WTC11 (cell line): ENCODE measurements at regions not wholly inside any gene's neighbourhood (a gene's known extent, or its start where the extent isn't known, plus 50 kb on each side); places are given as distances from the start of the nearest gene placed in this dataset.
"Not testable (repeated sequence)": the region's sequence is repeated elsewhere in the genome, so short reads cannot be mapped to it uniquely, and the experiment has no call there.

Experiments used
- ATAC-seq: fragments of 200-7000 bp; cut with Tn5 transposase; 2 replicates; pipeline ENCODE4 v1.10.0; 2021; ENCODE audit warnings: mild to moderate bottlenecking, moderate library complexity
- CTCF ChIA-PET: fragments of 300-600 bp; sonication (Branson Sonifier 250); formaldehyde crosslinking; loops from one replicate; lab custom pipeline; 2021; ENCODE audit warnings: antibody characterized with exemption; lab: Charles Lee
- POLR2A ChIA-PET: fragments of 350-600 bp; sonication (Branson Sonifier 250); formaldehyde crosslinking; loops from one replicate; lab custom pipeline; 2021; ENCODE audit warnings: antibody characterized with exemption; lab: Charles Lee
- DNase-seq: peaks from one replicate; pipeline ENCODE4 v3.0.0; 2021; ENCODE audit warnings: low spot score
- H3K27ac Mint-ChIP-seq: 2 replicates; pipeline ENCODE4 v1.8.0; 2021; ENCODE audit warnings: mixed read lengths
- H3K27me3 Mint-ChIP-seq: 2 replicates; pipeline ENCODE4 v1.8.0; 2021; ENCODE audit warnings: low read depth, mild to moderate bottlenecking, moderate library complexity, mixed read lengths
- H3K36me3 Mint-ChIP-seq: 2 replicates; pipeline ENCODE4 v1.8.0; 2021; ENCODE audit warnings: mixed read lengths
- H3K4me1 Mint-ChIP-seq: 2 replicates; pipeline ENCODE4 v1.8.0; 2022; ENCODE audit warnings: mixed read lengths
- H3K4me3 Mint-ChIP-seq: 2 replicates; pipeline ENCODE4 v1.8.0; 2021; ENCODE audit warnings: mild to moderate bottlenecking, moderate library complexity, mixed read lengths
- H3K9me3 Mint-ChIP-seq: 2 replicates; pipeline ENCODE4 v1.8.0; 2021; ENCODE audit warnings: mixed read lengths
- ATF1 ChIP-seq: sonication (generic); formaldehyde crosslinking; IDR thresholded peaks from 2 replicates; pipeline ENCODE4 v1.8.1; 2023; ENCODE audit warnings: mild to moderate bottlenecking, moderate library complexity, missing genetic modification reagents
- ATF3 ChIP-seq: sonication (generic); formaldehyde crosslinking; conservative IDR thresholded peaks from 2 replicates; pipeline ENCODE4 v1.8.1; 2022; ENCODE audit warnings: mild to moderate bottlenecking, missing genetic modification reagents
- CBFB ChIP-seq: sonication (generic); formaldehyde crosslinking; IDR thresholded peaks from 2 replicates; pipeline ENCODE4 v1.8.1; 2022; ENCODE audit warnings: mild to moderate bottlenecking, low read depth, missing genetic modification reagents
- CREB1 ChIP-seq: sonication (generic); formaldehyde crosslinking; IDR thresholded peaks from 2 replicates; pipeline ENCODE4 v1.8.0; 2023; ENCODE audit warnings: mild to moderate bottlenecking, missing genetic modification reagents
- CREM ChIP-seq: sonication (generic); formaldehyde crosslinking; IDR thresholded peaks from 2 replicates; pipeline ENCODE4 v1.8.1; 2022; ENCODE audit warnings: mild to moderate bottlenecking, missing genetic modification reagents, moderate library complexity
- E2F4 ChIP-seq: sonication (generic); formaldehyde crosslinking; IDR thresholded peaks from 2 replicates; pipeline ENCODE4 v1.8.1; 2022; ENCODE audit warnings: low read depth, mild to moderate bottlenecking, moderate library complexity, missing genetic modification reagents, borderline replicate concordance
- E2F5 ChIP-seq: sonication (generic); formaldehyde crosslinking; IDR thresholded peaks from 2 replicates; pipeline ENCODE4 v1.8.1; 2022; ENCODE audit warnings: mild to moderate bottlenecking, moderate library complexity, missing genetic modification reagents
- ELF4 ChIP-seq: sonication (generic); formaldehyde crosslinking; IDR thresholded peaks from 2 replicates; pipeline ENCODE4 v1.8.1; 2022; ENCODE audit warnings: low read depth, mild to moderate bottlenecking, moderate library complexity, missing genetic modification reagents
- ERG ChIP-seq: fragments of 250-450 bp; sonication (Bioruptor Pico); IDR thresholded peaks from 2 replicates; pipeline ENCODE4 v1.8.0; 2021; ENCODE audit warnings: mild to moderate bottlenecking
- FOXP4 ChIP-seq: sonication (generic); formaldehyde crosslinking; IDR thresholded peaks from 2 replicates; pipeline ENCODE4 v1.8.0; 2022; ENCODE audit warnings: mild to moderate bottlenecking, missing genetic modification reagents
- GABPB1 ChIP-seq: sonication (generic); formaldehyde crosslinking; IDR thresholded peaks from 2 replicates; pipeline ENCODE4 v1.8.1; 2023; ENCODE audit warnings: mild to moderate bottlenecking, missing genetic modification reagents
- IRF2 ChIP-seq: sonication (generic); formaldehyde crosslinking; IDR thresholded peaks from 2 replicates; pipeline ENCODE4 v1.8.0; 2022; ENCODE audit warnings: low read depth, missing genetic modification reagents, borderline replicate concordance
- JUN ChIP-seq: sonication (generic); formaldehyde crosslinking; IDR thresholded peaks from 2 replicates; pipeline ENCODE4 v1.8.0; 2023; ENCODE audit warnings: mild to moderate bottlenecking, missing genetic modification reagents
- MAX ChIP-seq: sonication (generic); formaldehyde crosslinking; IDR thresholded peaks from 2 replicates; pipeline ENCODE4 v1.8.0; 2022; ENCODE audit warnings: mild to moderate bottlenecking, missing genetic modification reagents
- PRRX2 ChIP-seq: fragments of 250-450 bp; sonication (Bioruptor Pico); IDR thresholded peaks from 2 replicates; pipeline ENCODE4 v1.8.0; 2021; ENCODE audit warnings: mild to moderate bottlenecking
- RELA ChIP-seq: sonication (generic); formaldehyde crosslinking; IDR thresholded peaks from 2 replicates; pipeline ENCODE4 v1.8.1; 2022; ENCODE audit warnings: missing genetic modification reagents, mild to moderate bottlenecking, borderline replicate concordance
- RORB ChIP-seq: fragments of 250-450 bp; sonication (Bioruptor Pico); IDR thresholded peaks from 2 replicates; pipeline ENCODE4 v1.9.0; 2021; ENCODE audit warnings: mild to moderate bottlenecking
- SOX15 ChIP-seq: fragments of 250-450 bp; sonication (Bioruptor Pico); IDR thresholded peaks from 2 replicates; pipeline ENCODE4 v1.9.0; 2021; ENCODE audit warnings: mild to moderate bottlenecking
- TP53 ChIP-seq: sonication (generic); formaldehyde crosslinking; IDR thresholded peaks from 2 replicates; pipeline ENCODE4 v1.8.1; 2023; ENCODE audit warnings: mild to moderate bottlenecking, missing genetic modification reagents
- ZMAT4 ChIP-seq: fragments of 250-450 bp; sonication (Bioruptor Pico); IDR thresholded peaks from 2 replicates; pipeline ENCODE4 v1.9.0; 2021; ENCODE audit warnings: mild to moderate bottlenecking
- ZNF121 ChIP-seq: sonication (generic); formaldehyde crosslinking; IDR thresholded peaks from 2 replicates; pipeline ENCODE4 v1.8.0; 2023; ENCODE audit warnings: missing genetic modification reagents
- ZSCAN18 ChIP-seq: fragments of 250-450 bp; sonication (Bioruptor Pico); IDR thresholded peaks from 2 replicates; pipeline ENCODE4 v2.1.2; 2022; ENCODE audit warnings: mild to moderate bottlenecking, moderate library complexity

GRCh38 chr7:156519070-156519469 is 121.5 kb upstream of the RNF32 start:
- CTCF ChIA-PET, result no interaction called here
- no peak for TF ChIP-seq ELF4 (CRISPR knock-in tag)
- H3K4me3 Mint-ChIP-seq, result no peak overlapping the region
- H3K36me3 Mint-ChIP-seq, result no peaks in the 10 kb centered on the region
- peaks cover 15% of the 10 kb centered on the region; the same call in 1 of the 2 replicates for H3K9me3 Mint-ChIP-seq
- POLR2A ChIA-PET, result no interaction called here
- H3K27ac Mint-ChIP-seq, result no peak overlapping the region
- no peak for DNase-seq
- no peaks in the 10 kb centered on the region; the same call in 1 of the 2 replicates for H3K27me3 Mint-ChIP-seq
- H3K4me1 Mint-ChIP-seq, result peaks cover 3% of the 10 kb centered on the region; the same call in 1 of the 2 replicates
- ATAC-seq, result no peak

- DNase-seq, result no peak
- peaks cover 15% of the 10 kb centered on the region; the same call in 1 of the 2 replicates for H3K9me3 Mint-ChIP-seq
- H3K27ac Mint-ChIP-seq, result no peak overlapping the region
- POLR2A ChIA-PET, result no interaction called here
- H3K4me3 Mint-ChIP-seq, result no peak overlapping the region
- TF ChIP-seq FOXP4 (CRISPR knock-in tag), result no peak
- TF ChIP-seq PRRX2 (CRISPR knock-in tag), result no peak
- TF ChIP-seq GABPB1, result no peak
- no peak for TF ChIP-seq ZSCAN18
- no peak for TF ChIP-seq SOX15 (CRISPR knock-in tag)
- no peak for TF ChIP-seq MAX (CRISPR knock-in tag)
- no peak for TF ChIP-seq IRF2 (CRISPR knock-in tag)
- TF ChIP-seq RORB (CRISPR knock-in tag), result no peak
- TF ChIP-seq, all 79 proteins: peak for 0
- H3K36me3 Mint-ChIP-seq, result no peaks in the 10 kb centered on the region
- no peaks in the 10 kb centered on the region; the same call in 1 of the 2 replicates for H3K27me3 Mint-ChIP-seq
- H3K4me1 Mint-ChIP-seq, result peaks cover 3% of the 10 kb centered on the region; the same call in 1 of the 2 replicates
- CTCF ChIA-PET, result no interaction called here
- ATAC-seq, result no peak
Observed at GRCh38 chr7:156518466-156518865, 122.1 kb upstream of the RNF32 start.

GRCh38 chr7:156517858-156518257 is 122.7 kb upstream of the RNF32 start:
- ATAC-seq, H3K27me3 Mint-ChIP-seq, H3K27ac Mint-ChIP-seq, H3K4me1 Mint-ChIP-seq, POLR2A ChIA-PET, H3K4me3 Mint-ChIP-seq, H3K36me3 Mint-ChIP-seq, DNase-seq, CTCF ChIA-PET: not testable (repeated sequence)
- H3K9me3 Mint-ChIP-seq, result peaks cover 15% of the 10 kb centered on the region; the same call in 1 of the 2 replicates

- Mint-ChIP-seq H3K27ac (no peak overlapping the region), H3K9me3 (peaks cover 15% of the 10 kb centered on the region; the same call in 1 of the 2 replicates), H3K27me3 (no peaks in the 10 kb centered on the region), H3K36me3 (no peaks in the 10 kb centered on the region), H3K4me1 (peaks cover 3% of the 10 kb centered on the region; the same call in 1 of the 2 replicates), H3K4me3 (no peak overlapping the region)
- CTCF ChIA-PET, result no interaction called here
- POLR2A ChIA-PET, result no interaction called here
- no peak for DNase-seq
- ATAC-seq, result no peak
- TF ChIP-seq PRRX2 (CRISPR knock-in tag) (no peak), CREB1 (CRISPR knock-in tag) (no peak), ERG (no peak), TP53 (no peak), RELA (CRISPR knock-in tag) (no peak), ZNF121 (CRISPR knock-in tag) (no peak), ATF3 (CRISPR knock-in tag) (no peak), ATF1 (CRISPR knock-in tag) (no peak), CBFB (no peak), JUN (CRISPR knock-in tag) (no peak), E2F5 (CRISPR knock-in tag) (no peak), E2F4 (CRISPR knock-in tag) (no peak), CREM (CRISPR knock-in tag) (no peak), ZMAT4 (CRISPR knock-in tag) (no peak)
Observed at GRCh38 chr7:156516791-156517378, 123.7 kb upstream of the RNF32 start.
